Urinary bladder (tissue), 3 donors: ENCODE measurements at regions not wholly inside any gene's neighbourhood (a gene's known extent, or its start where the extent isn't known, plus 50 kb on each side); places are given as distances from the start of the nearest gene placed in this dataset.
"Not testable (repeated sequence)": the region's sequence is repeated elsewhere in the genome, so short reads cannot be mapped to it uniquely, and the experiment has no call there.

ENCODE experiments used
- DNase-seq: peaks from one replicate; pipeline ENCODE4 v3.0.0-alpha.2; 2015; ENCODE audit errors: extremely low spot score
- H3K27ac ChIP-seq: one replicate; pipeline ENCODE4 v1.5.1; 2013; ENCODE audit warnings: low read depth, mild to moderate bottlenecking, moderate library complexity
- H3K36me3 ChIP-seq: one replicate; pipeline ENCODE4 v1.6.1; 2013; ENCODE audit warnings: mild to moderate bottlenecking, moderate library complexity; ENCODE audit not compliant: insufficient read depth
- H3K4me1 ChIP-seq: one replicate; pipeline ENCODE4 v1.6.1; 2013; ENCODE audit warnings: mild to moderate bottlenecking, moderate library complexity; ENCODE audit not compliant: insufficient read depth
- H3K4me3 ChIP-seq: one replicate; pipeline ENCODE4 v1.5.1; 2013; ENCODE audit warnings: low read depth, low read length
- WGBS: extraction: QIAGEN DNeasy Blood & Tissue Kit; methylation state at CpG from one replicate; pipeline ENCODE4 v1.1.7; 2013; 5-methylcytosine and 5-hydroxymethylcytosine counted together
- donor health status: healthy with polysubstance abuse.
- donor health status: healthy.

DNA sequence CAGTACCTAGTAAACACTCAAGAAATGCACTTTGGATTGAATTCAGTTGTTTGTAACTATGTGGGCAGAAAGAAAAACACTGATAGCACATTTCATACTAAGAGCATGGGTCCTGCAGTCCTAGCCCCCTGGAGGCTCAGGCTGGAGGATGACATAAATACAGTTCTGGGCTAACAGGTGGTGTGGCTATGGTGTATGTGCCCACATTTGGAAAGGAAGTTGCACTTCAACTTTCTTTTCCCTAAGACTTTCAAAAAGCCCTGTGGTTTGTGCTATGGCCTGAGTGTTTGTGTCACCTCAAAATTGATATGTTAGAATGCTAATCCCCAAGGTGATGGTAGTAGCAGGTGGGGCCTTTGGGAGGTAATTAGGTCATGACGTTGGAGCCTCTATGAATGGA lies 218.2 kb downstream of the CDCA7 start:
- 87% methylated on average over 1 of the region's 1 CpG for WGBS
- H3K4me1 ChIP-seq, result no peaks in the 10 kb centered on the region
- DNase-seq, result no peak

GRCh38 chr2:173573782-173574181 lies 219.1 kb downstream of the CDCA7 start:
- not testable (repeated sequence) for H3K4me3 ChIP-seq, H3K27ac ChIP-seq, DNase-seq, H3K4me1 ChIP-seq, H3K36me3 ChIP-seq
- WGBS, result 97% methylated on average over 3 of the region's 3 CpGs

More for the DNA sequence above, 218.2 kb downstream of the CDCA7 start:
- Histone ChIP-seq H3K36me3 (no peaks in the 10 kb centered on the region), H3K4me3 (no peak overlapping the region), H3K27ac (peak overlapping the region; percentile 16)

GRCh38 chr2:173574324-173575112 lies 219.8 kb downstream of the CDCA7 start:
- no peak overlapping the region for H3K27ac ChIP-seq
- H3K36me3 ChIP-seq, result no peaks in the 10 kb centered on the region
- no peak overlapping the region for H3K4me3 ChIP-seq
- WGBS, result 57% methylated on average over 4 of the region's 4 CpGs
- no peak for DNase-seq
- no peaks in the 10 kb centered on the region for H3K4me1 ChIP-seq

DNA sequence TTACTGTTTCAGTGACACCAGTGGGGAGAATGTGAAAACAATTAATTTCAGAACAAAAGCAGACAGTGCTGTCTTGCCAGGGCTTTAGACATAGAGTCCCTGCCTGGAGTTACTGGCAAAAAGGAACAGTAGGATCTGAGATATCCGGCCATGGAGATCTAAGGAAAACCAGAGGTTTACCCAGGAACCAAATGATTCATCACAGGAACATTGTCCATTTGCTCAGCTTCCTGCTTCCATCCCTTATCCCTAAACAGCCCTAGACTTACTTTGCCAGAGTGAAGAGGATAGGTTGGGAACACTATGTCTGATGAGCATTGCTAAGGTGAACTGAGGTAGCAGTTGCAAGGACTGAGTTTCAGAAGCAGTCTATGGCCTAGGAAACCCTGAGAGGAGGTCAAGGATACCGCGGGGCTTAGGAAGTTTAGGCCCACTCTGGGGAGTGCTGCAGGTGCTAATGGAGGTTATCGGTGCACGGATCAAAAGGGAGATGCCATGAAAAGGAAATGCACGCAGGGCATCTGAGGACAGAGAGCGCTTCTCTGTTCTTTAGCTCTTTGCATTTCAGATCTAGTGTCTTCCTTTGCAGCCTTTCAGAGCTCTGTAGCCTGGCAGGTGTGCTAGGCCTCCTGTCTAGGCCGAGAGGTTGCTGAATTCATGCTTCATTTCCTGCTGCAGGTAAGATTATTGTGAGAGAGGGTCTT lies 223.9 kb downstream of the CDCA7 start:
- H3K4me3 ChIP-seq, result no peak overlapping the region
- no peak for DNase-seq
- H3K36me3 ChIP-seq, result no peaks in the 10 kb centered on the region
- no peaks in the 10 kb centered on the region for H3K4me1 ChIP-seq
- H3K27ac ChIP-seq, result no peak overlapping the region
- WGBS, result 93% methylated on average over 8 of the region's 8 CpGs

DNA sequence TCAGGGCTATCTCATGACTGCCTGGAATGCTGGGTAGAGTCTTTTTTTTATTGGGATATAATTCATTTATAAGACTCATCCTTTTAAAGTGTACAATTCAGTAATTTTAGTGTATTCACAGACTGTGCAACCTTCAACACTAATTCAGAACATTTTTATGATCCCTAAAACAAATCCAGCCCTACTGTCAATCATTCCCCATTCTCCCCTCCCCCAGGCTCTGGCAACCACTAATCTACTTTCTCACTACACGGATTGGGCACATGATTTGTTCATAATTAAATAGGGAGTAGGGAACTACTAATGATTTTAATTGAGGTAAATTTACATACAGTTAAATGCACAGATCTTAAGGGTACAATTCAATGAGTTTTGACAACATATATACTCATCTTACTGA lies 225.7 kb downstream of the CDCA7 start:
- Histone ChIP-seq H3K4me1 (no peaks in the 10 kb centered on the region), H3K4me3 (no peak overlapping the region), H3K36me3 (no peaks in the 10 kb centered on the region), H3K27ac (no peak overlapping the region)
- WGBS, result 85% methylated on average over 1 of the region's 1 CpG
- DNase-seq, result no peak

GRCh38 chr2:173580956-173581355 lies 226.3 kb downstream of the CDCA7 start:
- H3K27ac ChIP-seq, result no peak overlapping the region
- H3K36me3 ChIP-seq, result no peaks in the 10 kb centered on the region
- no peaks in the 10 kb centered on the region for H3K4me1 ChIP-seq
- DNase-seq, result no peak
- H3K4me3 ChIP-seq, result no peak overlapping the region

GRCh38 chr2:173583196-173583595 lies 228.5 kb downstream of the CDCA7 start:
- WGBS, result 82% methylated on average over 6 of the region's 6 CpGs
- no peak for DNase-seq
- no peaks in the 10 kb centered on the region for H3K4me1 ChIP-seq
- H3K36me3 ChIP-seq, result no peaks in the 10 kb centered on the region
- H3K4me3 ChIP-seq, result no peak overlapping the region
- H3K27ac ChIP-seq, result no peak overlapping the region

DNA sequence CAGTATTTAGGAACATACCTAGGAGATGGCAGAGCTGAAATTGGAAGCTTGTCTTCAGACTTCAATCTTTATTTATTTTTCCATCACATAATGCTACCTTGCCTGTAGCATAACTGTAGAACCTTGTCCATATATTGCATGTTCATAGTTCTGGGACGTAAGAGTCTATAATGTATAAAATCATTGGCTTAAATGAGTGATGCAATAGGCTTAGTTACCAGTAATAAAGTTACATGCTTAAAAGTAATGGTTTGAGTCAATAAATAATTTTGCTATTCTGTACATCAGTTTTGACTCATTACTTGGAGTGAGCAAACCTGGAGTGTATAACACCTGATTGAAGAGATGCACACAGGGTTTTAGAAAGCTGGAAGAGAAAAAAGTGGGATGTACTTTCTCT lies 229.3 kb downstream of the CDCA7 start:
- DNase-seq, result no peak
- 90% methylated on average over 1 of the region's 1 CpG for WGBS
- no peak overlapping the region for H3K4me3 ChIP-seq

DNA sequence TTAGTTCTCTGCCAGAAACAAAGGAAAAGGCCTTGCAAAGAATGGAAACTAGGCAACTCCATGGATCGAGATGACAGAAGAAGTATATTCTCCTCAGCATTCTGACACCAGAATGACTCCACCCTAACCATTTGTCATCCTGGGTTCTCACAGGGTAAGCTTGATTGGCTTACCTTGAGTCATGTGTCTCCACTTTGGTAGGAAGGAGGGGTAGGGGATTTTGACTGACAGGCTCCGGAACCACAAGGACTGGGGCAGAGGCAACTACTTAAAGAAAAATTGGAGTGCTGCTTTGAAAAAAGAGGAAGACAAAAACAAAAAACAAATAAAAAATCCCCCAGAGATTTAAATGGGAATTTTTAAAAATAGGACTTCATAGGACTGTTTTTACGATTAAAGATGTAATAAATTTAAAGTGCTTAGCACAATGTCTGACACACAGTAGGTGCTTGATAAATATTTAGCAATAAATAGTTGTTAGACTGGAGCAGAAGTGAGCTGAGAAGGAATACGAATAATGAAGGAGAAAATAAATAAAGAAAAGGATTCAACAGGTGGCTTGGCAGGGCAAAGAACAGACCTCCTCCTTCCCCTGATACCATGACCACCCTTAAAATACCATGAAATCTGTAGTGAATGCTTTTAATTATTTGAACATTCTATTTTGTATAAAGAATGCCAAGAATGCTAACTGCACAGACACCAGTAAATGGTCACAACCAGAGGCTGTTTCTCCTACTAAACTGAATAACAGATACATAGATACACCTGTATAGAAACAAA lies 230.2 kb downstream of the CDCA7 start:
- no peak overlapping the region for H3K27ac ChIP-seq
- no peak overlapping the region for H3K4me3 ChIP-seq
- no peaks in the 10 kb centered on the region for H3K36me3 ChIP-seq
- WGBS, result 73% methylated on average over 4 of the region's 4 CpGs
- H3K4me1 ChIP-seq, result no peaks in the 10 kb centered on the region
- DNase-seq, result no peak

More for the DNA sequence above, 229.3 kb downstream of the CDCA7 start:
- Histone ChIP-seq H3K4me1 (no peaks in the 10 kb centered on the region), H3K36me3 (no peaks in the 10 kb centered on the region), H3K27ac (no peak overlapping the region)

DNA sequence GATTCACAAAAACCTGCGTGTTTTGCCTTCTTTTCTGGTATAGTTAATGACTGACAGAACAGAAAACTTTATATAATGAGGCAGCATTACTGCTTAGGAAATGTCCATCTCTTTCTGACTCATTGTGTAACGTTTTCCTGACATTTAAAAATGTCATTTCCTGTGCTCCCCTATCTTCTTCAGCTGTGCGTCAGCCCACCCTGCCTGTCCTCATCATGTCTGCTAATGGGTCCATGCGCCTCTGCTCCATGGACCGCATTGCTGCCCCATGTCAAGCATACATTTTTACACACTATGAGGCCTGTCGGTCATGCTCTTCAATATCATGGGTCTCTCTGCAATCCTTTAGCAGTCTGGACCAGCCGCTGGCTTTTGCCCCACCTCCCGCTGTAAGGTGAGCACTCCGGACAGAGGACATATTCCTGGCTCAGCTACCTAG lies 234.3 kb downstream of the CDCA7 start:
- H3K36me3 ChIP-seq, result no peaks in the 10 kb centered on the region
- no peaks in the 10 kb centered on the region for H3K4me1 ChIP-seq
- DNase-seq, result no peak
- H3K27ac ChIP-seq, result no peak overlapping the region
- 76% methylated on average over 9 of the region's 9 CpGs for WGBS
- no peak overlapping the region for H3K4me3 ChIP-seq

- Histone ChIP-seq H3K4me1 (no peaks in the 10 kb centered on the region), H3K4me3 (no peak overlapping the region), H3K36me3 (no peaks in the 10 kb centered on the region), H3K27ac (no peak overlapping the region)
- 80% methylated on average over 3 of the region's 3 CpGs for WGBS
- DNase-seq, result no peak
Measured at GRCh38 chr2:173589604-173590275, 235.1 kb downstream of the CDCA7 start.

DNA sequence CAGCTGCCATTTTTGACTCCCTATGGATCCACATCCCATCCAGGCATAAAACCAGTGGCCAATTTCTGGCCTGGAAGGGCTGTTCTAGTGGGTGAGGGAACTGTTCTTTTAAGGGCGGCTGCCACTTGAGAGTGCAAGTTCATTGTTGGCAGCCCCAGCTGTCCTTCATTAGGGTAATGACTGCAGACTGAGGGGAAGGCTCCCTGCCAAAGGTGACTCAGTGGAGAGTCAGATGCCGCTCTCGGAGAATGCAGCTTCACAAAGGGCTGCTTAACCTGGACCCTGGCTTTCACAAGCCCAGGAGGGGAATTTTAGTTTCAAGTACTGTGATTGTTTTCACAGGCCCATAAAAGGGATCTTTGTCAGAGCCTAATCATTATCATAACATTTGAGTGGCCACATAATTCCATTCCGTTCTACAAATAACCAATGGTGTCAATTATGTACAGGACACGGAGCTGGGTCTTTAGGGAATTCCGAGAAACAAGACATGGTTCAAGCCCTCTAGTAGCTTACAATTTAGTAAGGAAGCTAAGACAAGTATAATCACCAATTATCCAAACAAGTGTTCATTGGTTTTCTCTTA lies 235.7 kb downstream of the CDCA7 start:
- no peaks in the 10 kb centered on the region for H3K4me1 ChIP-seq
- no peak overlapping the region for H3K4me3 ChIP-seq
- DNase-seq, result no peak
- WGBS, result 64% methylated on average over 6 of the region's 6 CpGs
- H3K27ac ChIP-seq, result no peak overlapping the region
- H3K36me3 ChIP-seq, result no peaks in the 10 kb centered on the region

DNA sequence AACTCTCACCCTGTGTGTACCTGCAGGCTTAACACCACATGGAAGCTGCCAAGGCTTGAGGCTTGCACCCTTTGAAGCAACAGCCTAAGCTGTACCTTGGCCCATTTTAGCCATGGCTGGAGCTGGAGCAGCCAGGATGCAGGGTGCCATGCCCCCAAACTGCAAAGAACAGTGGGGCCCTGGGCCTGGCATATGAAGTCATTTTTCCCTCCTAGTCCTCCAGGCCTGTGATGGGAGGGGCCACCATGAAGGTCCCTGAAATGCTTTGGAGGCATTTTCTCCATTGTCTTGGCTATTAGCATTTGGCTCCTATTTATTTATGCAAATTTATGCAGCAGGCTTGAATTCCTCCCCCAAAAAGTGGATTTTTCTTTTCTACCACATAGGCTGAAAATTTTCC lies 238.4 kb downstream of the CDCA7 start:
- no peak overlapping the region for H3K4me3 ChIP-seq
- H3K36me3 ChIP-seq, result no peaks in the 10 kb centered on the region
- DNase-seq, result no peak
- H3K4me1 ChIP-seq, result no peaks in the 10 kb centered on the region
- H3K27ac ChIP-seq, result no peak overlapping the region
